ENCODE measurements at regions not wholly inside any gene's neighbourhood (a gene's known extent, or its start where the extent isn't known, plus 50 kb on each side); places are given as distances from the start of the nearest gene placed in this dataset.
"Not testable (repeated sequence)": the region's sequence is repeated elsewhere in the genome, so short reads cannot be mapped to it uniquely, and the experiment has no call there.

DNA sequence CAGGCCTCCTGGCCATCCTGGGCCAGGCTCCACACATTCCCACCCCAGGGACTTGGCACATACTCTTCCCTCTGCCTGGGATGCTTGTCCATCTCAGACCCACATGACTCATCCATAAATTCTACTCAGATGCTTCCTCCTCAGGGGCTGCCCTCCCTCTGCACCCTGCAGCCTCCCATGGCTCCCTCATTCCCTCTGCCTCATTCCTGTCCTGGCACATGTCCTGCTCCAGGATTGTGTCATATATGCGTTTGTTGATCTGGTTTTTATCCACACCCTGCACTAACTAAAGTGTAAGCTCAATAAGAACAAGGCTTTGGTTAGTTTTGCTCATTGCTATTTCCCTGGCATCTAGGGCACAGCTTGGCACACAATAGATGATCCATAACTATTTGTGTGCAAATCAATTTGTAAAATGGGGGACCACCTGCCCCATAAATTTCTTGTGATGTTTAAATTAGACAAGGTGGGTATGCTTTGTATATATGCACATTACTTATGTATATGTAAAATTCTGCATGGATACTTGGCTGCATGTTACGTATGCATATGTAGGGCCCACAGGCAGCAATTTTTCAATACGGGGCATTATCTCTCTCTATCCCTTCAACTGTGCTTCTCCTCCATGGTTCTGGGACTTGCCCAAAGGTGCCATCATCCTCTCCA is 191.4 kb downstream of the PTPRU start:
- no peak for DNase-seq

DNA sequence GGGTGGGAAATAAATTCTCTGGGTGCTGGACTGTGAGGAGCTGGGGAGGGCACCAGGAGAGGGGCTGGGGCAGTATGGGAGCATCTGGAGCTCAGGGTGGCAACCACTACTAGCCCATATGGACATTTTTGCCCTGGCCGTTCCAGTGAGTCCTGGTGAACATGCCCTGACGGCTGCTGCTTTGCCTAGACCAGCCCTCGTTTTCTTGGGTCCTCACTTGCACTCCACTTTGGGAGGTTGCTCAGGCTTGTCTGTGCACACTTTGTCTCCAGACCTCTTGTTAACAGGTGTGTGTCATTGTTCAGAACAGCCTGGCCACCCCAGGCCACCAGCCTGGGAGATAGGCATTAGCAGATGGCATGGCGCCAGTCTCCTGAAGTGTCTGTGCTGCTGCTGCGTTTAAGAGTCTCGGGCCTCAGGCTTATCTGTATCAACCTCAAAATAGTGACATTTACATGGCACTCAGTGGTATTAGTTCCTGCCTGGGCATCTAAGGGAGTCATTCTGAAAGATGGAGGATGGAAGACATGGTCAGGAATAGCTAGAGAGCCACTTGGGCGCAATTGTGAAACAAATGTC is 190.5 kb downstream of the PTPRU start:
- no peak for DNase-seq

DNA sequence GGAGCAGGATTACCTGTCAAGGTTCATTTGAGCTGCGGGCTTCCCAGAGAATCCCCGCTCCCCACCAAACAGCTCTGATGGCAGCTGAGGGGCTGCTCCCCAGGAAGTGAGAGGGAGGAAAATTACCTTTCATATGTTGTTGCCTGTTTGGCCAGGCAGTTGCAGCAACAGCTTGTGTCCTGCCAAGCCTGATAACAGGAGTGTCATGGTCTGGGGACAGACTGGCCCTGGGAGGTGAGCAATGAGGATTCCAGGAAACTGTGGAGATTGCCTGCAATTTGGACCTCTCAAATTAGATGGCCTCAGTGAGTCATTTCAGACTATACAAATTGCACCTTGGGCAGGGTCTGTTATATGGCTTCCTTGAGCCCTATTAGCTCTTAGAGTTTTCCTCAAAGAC is 189.3 kb downstream of the PTPRU start:
- DNase-seq: no peak

DNA sequence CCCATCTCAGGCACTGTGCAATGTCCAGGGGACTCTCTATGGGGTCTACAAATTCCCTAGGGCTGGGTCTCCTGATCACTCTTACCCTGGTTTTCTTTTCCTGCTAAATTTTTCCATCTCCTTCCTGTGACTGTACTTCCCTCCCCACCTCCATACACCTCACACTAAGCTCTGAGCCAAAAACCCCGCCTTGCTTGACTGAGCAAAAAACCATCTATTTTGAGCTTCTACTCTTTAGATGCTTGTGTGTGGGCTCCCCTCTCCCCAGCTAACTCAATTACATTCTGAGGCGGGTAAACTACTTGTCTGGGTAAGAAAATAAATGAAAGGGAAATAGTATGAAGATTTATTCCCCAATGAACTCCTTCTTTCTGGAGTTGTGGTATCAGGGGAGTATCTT is 187.9 kb downstream of the PTPRU start:
- DNase-seq: no peak

DNA sequence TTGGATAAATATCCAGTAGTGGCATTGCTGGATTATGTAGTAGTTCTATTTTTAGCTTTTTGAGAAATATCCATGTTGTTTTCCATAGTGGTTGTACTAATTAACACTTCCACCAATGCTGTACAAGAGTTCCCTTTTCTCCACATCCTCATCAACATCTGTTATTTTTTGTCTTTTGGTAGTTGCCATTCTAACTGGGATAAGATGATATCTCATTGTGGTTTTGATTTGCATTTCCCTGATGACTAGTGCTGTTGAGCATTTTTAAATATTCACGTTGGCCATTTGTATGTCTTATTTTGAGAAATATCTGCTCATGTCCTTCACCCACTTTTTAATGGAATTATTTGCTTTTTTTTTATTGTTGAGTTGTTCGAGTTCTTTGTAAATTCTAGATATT is 183.9 kb downstream of the PTPRU start:
- no peak for DNase-seq

DNA sequence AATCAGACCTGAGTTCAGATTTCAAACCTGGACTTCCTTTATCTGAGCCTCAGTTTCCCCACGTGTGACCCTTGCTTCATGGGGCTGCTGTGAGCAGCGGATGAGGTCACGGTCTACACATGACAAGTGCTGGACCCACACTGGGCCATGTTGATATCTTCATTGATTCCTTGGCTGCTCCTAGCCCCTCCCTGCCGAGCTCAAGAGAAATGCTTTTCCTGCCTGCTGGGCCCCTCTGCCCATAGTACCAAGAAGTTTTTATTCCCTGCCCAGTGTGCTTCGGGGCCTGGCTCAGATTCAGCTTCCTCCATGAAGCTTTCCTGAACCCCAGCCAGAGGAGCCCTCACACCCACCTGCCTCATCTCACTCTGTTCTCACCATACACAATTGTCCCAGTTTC is 181.6 kb downstream of the PTPRU start:
- DNase-seq: no peak

DNA sequence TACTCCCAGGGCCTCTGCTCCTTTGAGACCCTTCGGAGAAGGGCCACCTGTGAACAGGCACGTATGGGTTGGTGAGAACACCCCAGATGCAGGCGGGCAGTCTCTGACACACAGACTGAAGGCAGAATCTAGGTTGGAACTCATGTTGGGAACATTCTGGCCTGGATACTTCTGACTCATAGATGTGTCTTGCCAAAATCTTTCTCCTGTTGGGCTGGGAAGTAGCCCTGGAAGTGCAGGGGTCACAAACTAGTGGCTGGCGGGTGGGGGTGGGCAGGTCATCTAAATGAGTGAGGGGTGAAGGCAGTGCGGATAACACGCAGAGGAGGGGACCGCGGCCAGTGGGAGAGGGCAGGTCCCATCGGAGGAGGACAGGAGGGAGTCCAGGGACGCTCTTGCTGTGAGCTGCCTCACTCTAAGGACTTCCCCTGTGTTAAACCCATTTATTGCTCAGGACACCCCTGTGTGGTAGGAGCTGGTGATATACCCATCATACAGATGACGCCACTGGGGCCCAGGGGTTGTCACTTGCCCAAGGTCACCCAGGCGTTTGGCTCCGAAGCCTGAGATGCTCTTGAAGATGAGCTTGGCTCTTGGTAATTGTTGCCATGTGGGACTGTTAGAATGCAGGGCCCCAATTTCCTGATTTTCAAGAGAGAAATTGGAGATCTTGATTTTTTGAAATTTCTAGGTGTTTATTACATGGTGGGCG is 181.0 kb downstream of the PTPRU start:
- DNase-seq: no peak

DNA sequence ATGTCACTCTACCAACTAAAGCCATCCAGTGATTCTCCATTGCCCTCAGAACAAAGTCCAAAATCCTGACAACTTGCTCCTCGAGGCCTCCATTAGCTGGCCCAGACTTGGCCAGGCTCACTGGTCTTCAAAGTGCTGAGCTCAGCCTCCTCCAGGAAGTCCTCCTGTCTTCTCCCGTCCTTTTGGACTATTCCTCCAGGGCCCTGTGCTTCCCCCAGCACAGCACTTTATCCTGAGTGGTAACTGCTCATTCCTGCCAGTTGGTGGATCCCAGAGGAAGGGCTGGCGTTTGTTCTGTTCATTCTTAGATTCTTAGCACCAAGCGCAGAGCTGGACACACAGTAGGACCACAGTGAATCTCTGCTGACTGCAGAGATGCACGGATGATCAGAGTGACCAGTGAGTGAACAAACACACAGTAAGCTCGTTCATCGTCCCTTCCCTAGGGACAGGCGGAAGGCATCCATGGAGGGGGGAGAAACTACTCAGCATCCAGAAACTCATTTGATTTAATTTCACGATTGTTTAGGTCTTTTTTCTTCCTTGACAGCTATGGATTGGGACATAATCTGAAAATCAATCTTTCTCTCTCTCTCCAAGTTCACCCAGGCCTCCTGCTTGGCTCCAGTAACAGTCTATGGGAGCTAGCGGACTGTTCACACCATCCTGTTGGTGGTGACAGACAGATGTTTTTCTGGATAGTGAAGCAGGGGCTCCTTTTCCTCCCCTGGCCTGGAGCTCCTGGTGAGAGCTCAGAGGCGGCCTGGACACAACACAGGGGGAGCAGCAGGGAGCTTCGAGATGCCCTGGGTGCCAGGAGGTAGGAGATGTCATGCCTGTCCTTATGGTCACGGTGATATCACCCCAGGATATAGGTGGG is 180.2 kb downstream of the PTPRU start:
- no peak for DNase-seq

DNA sequence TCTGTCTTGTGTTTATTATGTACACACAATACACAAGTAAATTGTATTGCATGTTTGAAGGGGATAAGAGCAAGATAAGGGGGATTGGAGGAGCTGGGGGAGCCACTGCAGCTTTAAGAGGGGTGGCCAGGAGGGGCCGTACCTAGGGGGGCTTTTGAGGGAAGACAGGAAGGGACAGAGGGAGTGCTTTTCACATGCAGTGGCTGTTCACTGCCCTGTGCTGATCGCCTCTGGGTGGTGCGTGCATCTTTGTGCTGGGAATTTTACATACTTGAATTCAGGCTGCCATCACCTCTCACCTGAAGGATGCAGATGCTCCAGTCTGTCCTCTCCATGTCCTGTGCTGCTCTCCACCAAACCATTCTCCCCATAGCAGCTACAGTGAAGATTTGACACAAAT is 179.5 kb downstream of the PTPRU start:
- DNase-seq: no peak

DNA sequence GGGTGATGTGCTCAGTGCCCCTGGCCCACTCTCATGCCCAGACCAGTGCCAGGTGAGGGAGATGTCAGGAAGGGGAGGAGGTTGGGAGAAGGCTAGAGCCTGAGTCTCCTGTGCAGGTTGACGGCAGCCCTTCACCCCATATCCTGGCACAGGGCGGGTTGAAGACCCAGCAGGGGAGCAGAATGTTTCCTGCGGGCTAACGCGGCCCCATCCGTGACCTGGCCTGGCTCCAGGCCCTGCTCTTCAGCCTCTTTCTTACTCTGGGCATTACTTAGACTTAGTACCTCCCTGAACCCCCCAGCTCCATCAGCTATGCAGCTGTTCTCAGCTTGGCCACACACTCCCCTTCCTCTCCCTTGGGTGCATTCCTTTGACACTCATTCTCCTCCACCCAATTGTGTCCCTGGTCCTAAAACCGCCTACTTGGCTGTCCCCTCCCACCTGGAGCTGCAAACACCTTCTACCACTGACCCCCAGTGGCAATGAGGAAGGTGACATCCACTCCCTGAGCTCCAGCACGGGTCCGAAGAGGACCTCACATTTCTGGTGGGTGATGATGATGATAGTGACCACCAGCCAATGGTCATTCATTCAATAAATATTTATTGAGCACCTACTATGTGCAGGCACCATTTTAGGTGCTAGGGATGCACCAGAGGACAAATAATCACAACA is 179.0 kb downstream of the PTPRU start:
- DNase-seq: peak; percentile 27

DNA sequence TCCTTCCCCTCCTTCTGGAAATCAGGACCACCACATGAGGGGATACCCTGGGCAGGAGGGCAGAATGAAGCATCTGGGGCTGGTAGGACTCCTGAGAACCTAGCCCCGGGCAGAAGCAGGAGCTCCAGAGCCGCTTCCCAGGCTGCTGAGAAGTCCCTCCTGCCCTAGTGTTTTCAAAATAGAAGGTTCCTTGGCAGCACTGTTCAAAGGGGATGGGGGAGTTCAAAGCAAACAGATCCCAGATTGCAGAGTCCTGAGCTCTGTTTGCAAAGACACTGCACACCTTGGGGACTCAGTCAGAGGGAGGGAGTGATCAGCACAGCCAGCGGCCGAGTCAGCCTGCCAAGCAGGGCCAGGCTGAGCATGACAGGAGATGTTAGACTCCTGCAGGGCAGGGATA is 177.8 kb downstream of the PTPRU start:
- no peak for DNase-seq

DNA sequence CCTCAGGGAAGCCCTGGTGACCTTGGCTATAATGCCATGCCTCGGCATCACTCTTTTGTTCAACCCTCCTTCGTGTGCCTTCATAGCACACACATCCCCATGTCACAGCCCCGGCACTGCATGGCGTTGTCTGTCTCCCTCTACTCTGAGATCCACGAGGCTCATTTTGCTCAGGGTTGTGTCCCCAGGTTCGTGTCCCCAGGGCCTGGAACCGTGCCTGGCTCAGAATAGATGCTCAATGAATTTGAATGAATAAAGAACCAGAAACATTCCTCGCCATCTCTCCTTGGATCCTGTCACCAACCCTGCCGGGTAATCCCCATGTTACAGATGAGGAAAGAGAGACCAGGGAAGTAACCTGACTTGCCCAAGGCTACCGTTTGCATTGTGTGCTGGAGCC is 177.3 kb downstream of the PTPRU start:
- DNase-seq: no peak

DNA sequence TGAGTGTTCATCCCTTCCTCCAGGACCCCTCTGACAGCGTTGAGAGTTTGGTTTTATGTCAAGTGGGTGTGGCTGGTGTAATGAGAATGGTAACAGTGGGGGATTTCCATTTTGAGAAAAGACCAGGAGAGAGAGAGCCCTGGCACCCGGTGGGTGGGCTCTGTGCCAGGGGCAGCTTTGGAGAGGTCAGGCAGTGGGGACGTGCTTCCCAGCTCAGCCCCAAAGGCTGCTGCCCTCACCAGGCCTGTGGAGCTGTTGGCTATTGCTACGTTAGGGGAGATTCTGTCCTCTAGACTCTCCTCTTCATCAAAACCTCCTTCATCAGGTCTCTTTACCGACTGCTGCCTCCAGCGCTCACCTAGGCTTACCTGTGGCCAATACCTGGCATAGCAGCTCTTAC is 176.3 kb downstream of the PTPRU start:
- no peak for DNase-seq

DNA sequence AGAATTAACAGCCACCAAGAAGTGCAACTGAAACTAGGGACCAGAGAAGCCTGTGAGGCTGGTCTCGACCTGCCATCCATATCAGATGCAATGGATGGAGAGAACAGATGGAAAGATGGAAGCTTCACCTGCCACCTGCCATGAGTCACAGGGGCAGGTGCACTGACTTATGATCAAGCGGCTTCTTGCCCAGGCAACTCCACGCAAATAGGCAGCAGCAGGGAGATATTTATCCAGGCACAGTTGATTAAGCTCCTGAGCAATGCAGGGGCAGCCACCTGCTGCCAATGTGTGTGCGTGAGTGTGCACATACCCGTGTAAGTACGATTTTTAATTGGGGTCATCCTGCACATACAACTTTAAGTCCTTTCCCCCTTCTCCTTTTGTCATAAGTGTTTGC is 174.2 kb downstream of the PTPRU start:
- DNase-seq: no peak

DNA sequence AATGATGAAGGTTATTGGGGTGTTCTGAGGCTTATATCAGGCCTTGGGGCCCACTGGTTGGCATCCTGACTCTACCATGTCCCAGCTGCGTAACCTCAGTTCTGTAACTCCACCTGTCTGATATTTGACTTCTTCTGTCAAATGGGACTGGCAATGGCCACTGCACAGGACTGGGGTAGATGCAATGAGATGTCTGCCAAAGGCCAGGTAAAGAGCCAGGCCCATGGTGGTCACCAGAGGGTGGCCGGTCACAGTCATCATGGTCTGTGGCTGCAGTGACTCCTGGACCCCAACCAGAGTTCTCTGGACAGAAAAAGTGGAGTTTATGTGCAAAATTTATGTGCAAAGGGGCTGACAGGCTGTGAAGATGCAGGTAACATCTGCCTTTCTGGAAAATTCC is 173.3 kb downstream of the PTPRU start:
- no peak for DNase-seq

DNA sequence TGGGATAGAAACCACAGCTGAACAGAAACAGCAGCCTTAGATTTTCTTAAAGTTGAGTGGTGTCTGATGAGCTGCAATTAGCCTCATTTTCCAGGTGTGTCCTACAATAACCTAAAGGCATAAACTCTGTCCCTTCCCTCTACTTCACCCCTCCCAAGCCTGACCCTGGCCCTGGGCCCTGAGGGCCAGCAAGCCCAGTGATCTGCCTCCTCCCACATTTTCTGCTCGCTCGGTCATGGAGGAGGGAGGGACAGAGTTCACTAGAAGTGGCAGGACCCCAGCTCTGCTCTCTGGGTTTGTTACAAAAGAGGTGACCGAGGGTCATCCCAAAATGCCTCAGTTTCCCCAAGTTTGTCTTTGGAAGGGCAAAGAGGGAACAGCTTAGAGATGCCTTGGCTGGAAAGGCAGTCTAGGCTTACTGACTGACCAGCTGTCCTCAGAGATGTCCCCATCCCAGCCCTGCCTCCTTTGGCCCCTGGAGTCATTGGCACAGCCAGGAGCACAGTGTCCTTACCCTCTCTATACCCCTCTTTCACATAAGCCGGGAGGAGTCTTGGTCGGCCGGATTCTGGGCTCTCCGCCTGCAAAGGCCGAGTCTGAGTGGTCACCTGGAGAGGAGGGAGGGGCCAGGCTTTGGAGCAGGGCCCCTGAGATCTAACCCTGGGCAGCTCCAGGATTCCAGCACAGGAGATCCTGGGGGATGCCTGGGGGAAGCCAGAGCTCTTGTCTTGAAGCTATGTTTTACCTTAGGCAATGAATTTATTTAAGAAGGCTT is 172.7 kb downstream of the PTPRU start:
- no peak for DNase-seq

DNA sequence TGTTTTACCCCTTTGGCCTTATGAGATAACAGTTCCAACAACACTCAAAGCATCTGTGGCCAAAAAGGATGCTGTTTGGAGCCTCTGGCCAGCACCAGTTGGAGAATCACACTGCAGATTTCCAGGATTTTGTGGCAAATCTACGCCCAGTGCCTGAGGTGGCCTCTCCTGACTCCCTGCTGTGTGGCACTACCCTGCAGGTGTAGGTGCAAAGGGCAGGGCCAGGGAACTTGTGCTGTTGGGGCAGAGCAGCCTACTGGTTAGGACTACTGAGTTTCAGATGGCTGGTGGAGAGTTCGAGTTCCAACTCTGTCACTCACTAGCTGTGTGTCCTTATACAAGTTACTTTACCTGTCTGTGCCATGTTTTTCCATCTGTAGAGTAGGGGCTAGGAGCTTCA is 170.5 kb downstream of the PTPRU start:
- no peak for DNase-seq

DNA sequence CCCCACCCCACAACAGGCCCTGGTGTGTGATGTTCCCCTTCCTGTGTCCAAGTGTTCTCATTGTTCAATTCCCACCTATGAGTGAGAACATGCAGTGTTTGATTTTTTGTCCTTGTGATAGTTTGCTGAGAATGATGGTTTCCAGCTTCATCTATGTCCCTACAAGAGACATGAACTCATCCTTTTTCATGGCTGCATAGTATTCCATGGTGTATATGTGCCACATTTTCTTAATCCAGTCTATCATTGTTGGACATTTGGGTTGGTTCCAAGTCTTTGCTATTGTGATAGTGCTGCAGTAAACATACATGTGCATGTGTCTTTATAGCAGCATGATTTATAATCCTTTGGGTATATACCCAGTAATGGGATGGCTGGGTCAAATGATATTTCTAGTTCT is 163.9 kb downstream of the PTPRU start:
- DNase-seq: not testable (repeated sequence)

DNA sequence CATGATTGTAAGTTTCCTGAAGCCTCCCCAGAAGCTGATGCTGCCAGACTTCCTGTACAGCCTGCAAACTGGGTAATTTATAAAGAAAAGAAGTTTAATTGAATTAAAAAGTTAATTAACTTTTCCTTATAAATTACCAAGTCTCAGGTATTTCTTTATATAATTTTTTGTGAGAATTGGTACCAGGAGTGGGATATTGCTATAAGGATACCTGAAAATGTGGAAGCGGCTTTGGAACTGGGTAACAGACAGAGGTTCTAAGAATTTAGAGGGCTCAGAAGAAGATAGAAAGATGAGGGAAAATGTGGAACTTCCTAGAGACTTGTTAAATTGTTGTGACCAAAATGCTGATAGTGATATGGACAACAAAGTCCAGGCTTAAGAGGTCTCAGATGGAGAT is 163.1 kb downstream of the PTPRU start:
- no peak for DNase-seq

DNA sequence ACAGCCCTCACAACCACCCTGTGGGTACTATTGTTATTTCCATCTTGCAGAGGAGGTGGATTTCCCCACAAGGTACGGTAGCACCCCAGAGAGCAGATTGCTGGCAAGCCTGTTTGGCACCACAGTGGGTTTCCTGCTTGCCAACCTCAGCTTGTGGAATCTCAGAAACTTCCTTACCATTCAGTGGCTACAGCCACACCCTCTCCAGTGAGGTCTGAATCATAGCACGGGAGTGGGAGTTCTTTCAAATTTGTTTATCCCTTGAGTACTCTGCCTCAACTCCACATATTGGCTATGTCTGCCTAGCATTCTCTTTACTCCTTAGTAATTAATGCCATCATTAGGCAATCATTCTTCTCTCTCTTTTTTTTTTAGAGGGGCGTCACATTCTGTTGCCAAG is 162.1 kb downstream of the PTPRU start:
- DNase-seq: no peak

DNA sequence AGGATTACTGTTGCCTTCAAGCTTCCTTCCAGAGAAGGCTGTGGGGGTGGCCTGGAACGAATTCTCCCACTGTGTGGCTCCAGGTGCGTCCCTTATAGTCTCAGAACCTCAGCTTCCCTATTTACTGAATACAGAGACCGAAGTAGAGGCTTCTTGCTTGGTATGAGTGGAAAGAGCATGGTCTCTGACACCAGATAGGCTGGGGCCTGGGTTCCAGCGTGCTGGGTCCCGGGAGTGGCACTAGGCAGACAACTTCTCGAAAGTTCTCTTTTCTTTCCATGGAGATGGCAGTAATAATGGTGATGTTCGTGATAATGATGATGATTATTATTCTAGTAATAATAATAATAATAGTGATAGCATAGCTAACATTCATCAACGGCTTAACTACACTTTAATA is 161.7 kb downstream of the PTPRU start:
- DNase-seq: no peak

DNA sequence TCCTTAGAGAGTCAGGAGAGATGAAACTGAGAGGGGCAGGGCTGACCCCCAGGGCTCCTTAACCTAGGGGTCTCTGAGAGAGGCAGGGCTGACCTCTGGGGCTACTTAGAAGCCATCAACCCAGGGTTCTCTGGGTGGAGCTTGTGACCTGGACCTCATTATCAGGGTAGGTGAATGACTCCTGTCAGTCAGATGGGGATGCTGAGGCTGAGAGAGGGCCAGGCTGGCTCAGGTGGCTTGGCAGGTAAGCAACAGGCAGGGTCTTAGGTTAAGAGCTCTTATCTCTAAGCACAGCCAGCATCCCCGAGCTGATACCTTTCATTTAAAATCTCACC is 160.9 kb downstream of the PTPRU start:
- DNase-seq: no peak
